HEK293 (cell line): ENCODE measurements at regions not wholly inside any gene's neighbourhood (a gene's known extent, or its start where the extent isn't known, plus 50 kb on each side); places are given as distances from the start of the nearest gene placed in this dataset.

Source experiments
- CTCF ChIA-PET: fragments of 350-600 bp; formaldehyde crosslinking; extraction: SDS; loops from one replicate; lab custom pipeline; 2021; ENCODE audit warnings: antibody characterized with exemption; lab: Yijun Ruan, JAX
- POLR2A ChIA-PET: fragments of 300-600 bp; formaldehyde crosslinking; extraction: SDS; loops from one replicate; lab custom pipeline; 2020; ENCODE audit warnings: antibody characterized with exemption, inconsistent platforms; lab: Yijun Ruan, JAX
- H3K27ac ChIP-seq: fragments of 200-500 bp; sonication (Bioruptor generic); 2 replicates; pipeline ENCODE4 v1.5.1; 2014; ENCODE audit warnings: low read depth, low read length, control low read depth, inconsistent platforms; ENCODE audit errors: extremely low read depth
- H3K36me3 ChIP-seq, 2 experiments: fragments of 200-500 bp in 1 of 2; sonication (Bioruptor generic) in 1 of 2; 1 replicate in 1 of 2; 2 replicates in 1 of 2; pipeline ENCODE4 v1.5.1; 2014 to 2017; ENCODE audit warnings: inconsistent platforms in 2 of 2, low read length in 2 of 2; ENCODE audit not compliant: control insufficient read depth in 2 of 2, insufficient read depth in 1 of 2
- H3K4me1 ChIP-seq: fragments of 200-500 bp; sonication (Bioruptor generic); 2 replicates; pipeline ENCODE4 v1.5.1; 2014; ENCODE audit warnings: mild to moderate bottlenecking, low read length, inconsistent platforms; ENCODE audit not compliant: control insufficient read depth, insufficient read depth
- H3K4me3 ChIP-seq: 2 replicates; pipeline ENCODE4 v1.5.1; 2011; ENCODE audit warnings: low read depth, mild to moderate bottlenecking, control low read depth, low read length, moderate library complexity
- H3K9me3 ChIP-seq: fragments of 200-500 bp; sonication (Bioruptor generic); 2 replicates; pipeline ENCODE4 v1.5.1; 2014; ENCODE audit warnings: low read depth, low read length, inconsistent platforms; ENCODE audit not compliant: control insufficient read depth, insufficient read depth
- BCL11B ChIP-seq: fragments of 450-650 bp; formaldehyde crosslinking; IDR thresholded peaks from 2 replicates; pipeline ENCODE4 v1.5.1; 2016; ENCODE audit warnings: low read depth, missing biosample characterization, missing genetic modification characterization
- HIC1 ChIP-seq: fragments of 450-650 bp; formaldehyde crosslinking; IDR thresholded peaks from 2 replicates; pipeline ENCODE4 v1.5.1; 2016; ENCODE audit warnings: missing biosample characterization, missing genetic modification characterization
- INSM2 ChIP-seq: fragments of 450-650 bp; formaldehyde crosslinking; IDR thresholded peaks from 2 replicates; pipeline ENCODE4 v1.5.1; 2016; ENCODE audit warnings: missing biosample characterization, missing genetic modification characterization
- KLF7 ChIP-seq: fragments of 450-650 bp; formaldehyde crosslinking; IDR thresholded peaks from 2 replicates; pipeline ENCODE4 v1.5.1; 2016; ENCODE audit warnings: missing biosample characterization, missing genetic modification characterization, borderline replicate concordance
- KLF9 ChIP-seq: fragments of 450-650 bp; formaldehyde crosslinking; IDR thresholded peaks from 2 replicates; pipeline ENCODE4 v1.5.1; 2016; ENCODE audit warnings: missing biosample characterization, missing genetic modification characterization, low read depth
- OSR2 ChIP-seq: fragments of 450-650 bp; formaldehyde crosslinking; IDR thresholded peaks from 2 replicates; pipeline ENCODE4 v1.5.1; 2016; ENCODE audit warnings: missing biosample characterization, missing genetic modification characterization
- OVOL3 ChIP-seq: fragments of 450-650 bp; formaldehyde crosslinking; IDR thresholded peaks from 2 replicates; pipeline ENCODE4 v1.5.1; 2016; ENCODE audit warnings: missing biosample characterization, missing genetic modification characterization
- PRDM4 ChIP-seq: fragments of 450-650 bp; formaldehyde crosslinking; IDR thresholded peaks from 2 replicates; pipeline ENCODE4 v1.5.1; 2017; ENCODE audit warnings: missing biosample characterization, missing genetic modification characterization
- YY1 ChIP-seq: fragments of 450-650 bp; formaldehyde crosslinking; IDR thresholded peaks from 2 replicates; pipeline ENCODE4 v1.5.1; 2018; ENCODE audit warnings: missing biosample characterization, missing genetic modification characterization
- ZBTB17 ChIP-seq: fragments of 450-650 bp; formaldehyde crosslinking; IDR thresholded peaks from 2 replicates; pipeline ENCODE4 v1.5.1; 2016; ENCODE audit warnings: missing biosample characterization, missing genetic modification characterization
- ZBTB44 ChIP-seq: fragments of 450-650 bp; IDR thresholded peaks from 2 replicates; pipeline ENCODE4 v1.5.1; 2018; ENCODE audit warnings: missing biosample characterization, mild to moderate bottlenecking, missing genetic modification characterization
- ZBTB49 ChIP-seq: fragments of 450-650 bp; formaldehyde crosslinking; IDR thresholded peaks from 2 replicates; pipeline ENCODE4 v1.5.1; 2016; ENCODE audit warnings: missing biosample characterization, missing genetic modification characterization, low read depth
- ZFP3 ChIP-seq: fragments of 450-650 bp; formaldehyde crosslinking; IDR thresholded peaks from 2 replicates; pipeline ENCODE4 v1.5.1; 2016; ENCODE audit warnings: low read depth, missing biosample characterization, missing genetic modification characterization
- ZNF48 ChIP-seq: fragments of 450-650 bp; formaldehyde crosslinking; IDR thresholded peaks from 2 replicates; pipeline ENCODE4 v1.5.1; 2016; ENCODE audit warnings: missing biosample characterization, missing genetic modification characterization
- ZNF513 ChIP-seq: fragments of 450-650 bp; IDR thresholded peaks from 2 replicates; pipeline ENCODE4 v1.5.1; 2018; ENCODE audit warnings: missing biosample characterization, missing genetic modification characterization
- ZNF580 ChIP-seq: fragments of 450-650 bp; formaldehyde crosslinking; IDR thresholded peaks from 2 replicates; pipeline ENCODE4 v1.5.1; 2016; ENCODE audit warnings: missing biosample characterization, missing genetic modification characterization
- ZNF596 ChIP-seq: fragments of 450-650 bp; IDR thresholded peaks from 2 replicates; pipeline ENCODE4 v1.5.0; 2018; ENCODE audit warnings: missing biosample characterization, mild to moderate bottlenecking, missing genetic modification characterization, moderate library complexity
- ZNF621 ChIP-seq: fragments of 450-650 bp; formaldehyde crosslinking; IDR thresholded peaks from 2 replicates; pipeline ENCODE4 v1.5.1; 2017; ENCODE audit warnings: missing biosample characterization, missing genetic modification characterization
- ZNF792 ChIP-seq: fragments of 450-650 bp; formaldehyde crosslinking; IDR thresholded peaks from 2 replicates; pipeline ENCODE4 v1.5.1; 2016; ENCODE audit warnings: missing biosample characterization, missing genetic modification characterization
- ZNF830 ChIP-seq: fragments of 450-650 bp; IDR thresholded peaks from 2 replicates; pipeline ENCODE4 v1.5.0; 2018; ENCODE audit warnings: missing biosample characterization, missing genetic modification characterization, low read depth, mild to moderate bottlenecking, moderate library complexity
- ZSCAN30 ChIP-seq: fragments of 450-650 bp; IDR thresholded peaks from 2 replicates; pipeline ENCODE4 v1.5.1; 2018; ENCODE audit warnings: missing biosample characterization, mild to moderate bottlenecking, missing genetic modification characterization, moderate library complexity
- ZSCAN4 ChIP-seq: fragments of 450-650 bp; formaldehyde crosslinking; IDR thresholded peaks from 2 replicates; pipeline ENCODE4 v1.5.1; 2017; ENCODE audit warnings: missing biosample characterization, missing genetic modification characterization
- ZXDB ChIP-seq: fragments of 450-650 bp; formaldehyde crosslinking; IDR thresholded peaks from 2 replicates; pipeline ENCODE4 v1.5.1; 2016; ENCODE audit warnings: missing biosample characterization, missing genetic modification characterization

GRCh38 chr3:99087277-99087676 lies 185.8 kb upstream of the DCBLD2 start (continued):
- TF ChIP-seq ZNF513 (tag by site-specific recombination) (no peak), KLF7 (tag by site-specific recombination) (no peak), INSM2 (no peak), YY1 (tag by site-specific recombination) (no peak)

GRCh38 chr3:99084826-99085225 lies 183.3 kb upstream of the DCBLD2 start:
- POLR2A ChIA-PET: no interaction called here
- TF ChIP-seq ZNF596 (tag by site-specific recombination) (peak; percentile 30; the same call in 1 of the 2 replicates), ZNF830 (tag by site-specific recombination) (no peak), OSR2 (tag by site-specific recombination) (peak; percentile 65; the same call in 1 of the 2 replicates), ZNF792 (tag by site-specific recombination) (no peak), KLF9 (tag by site-specific recombination) (no peak), ZNF48 (no peak), ZSCAN4 (tag by site-specific recombination) (no peak), HIC1 (tag by site-specific recombination) (peak; percentile 53; the same call in 1 of the 2 replicates), BCL11B (tag by site-specific recombination) (peak; percentile 86; the same call in 1 of the 2 replicates), ZNF580 (tag by site-specific recombination) (peak; percentile 84), ZNF621 (no peak), ZSCAN30 (tag by site-specific recombination) (peak; percentile 70; the same call in 1 of the 2 replicates), ZBTB17 (tag by site-specific recombination) (0 out of 2 replicates have a peak, but pooled peaks have one; percentile 31), PRDM4 (tag by site-specific recombination) (peak; percentile 87), ZBTB49 (tag by site-specific recombination) (no peak), OVOL3 (tag by site-specific recombination) (peak; percentile 82; the same call in 1 of the 2 replicates), ZBTB44 (tag by site-specific recombination) (peak; percentile 75; the same call in 1 of the 2 replicates), ZXDB (tag by site-specific recombination) (peak; percentile 34; the same call in 1 of the 2 replicates), ZFP3 (tag by site-specific recombination) (no peak)

More at GRCh38 chr3:99084826-99085225, 183.3 kb upstream of the DCBLD2 start:
- Histone ChIP-seq H3K27ac (no peak overlapping the region; the same call in 1 of the 2 replicates), H3K4me1 (peaks cover 10% of the 10 kb centered on the region), H3K9me3 (no peaks in the 10 kb centered on the region), H3K4me3 (no peak overlapping the region), H3K36me3 (no peaks in the 10 kb centered on the region)
- CTCF ChIA-PET: interaction anchor here (0.7 kb wide), 1 partner anchor 231 kb away, joined by 3 read pairs; no protein-coding TSS in a partner anchor
